Calu3 (cell line): ENCODE measurements at regions not wholly inside any gene's neighbourhood (a gene's known extent, or its start where the extent isn't known, plus 50 kb on each side); places are given as distances from the start of the nearest gene placed in this dataset.

Source experiments
- BruUV-seq: library from RNA; stranded (reverse); fragments of 400-500 nt; replicated peaks from 2 replicates; lab custom pipeline; 2021; lab: Mats Ljungman, UMichigan
- CTCF ChIA-PET: fragments of 300-600 bp; sonication (Branson Sonifier 250); formaldehyde crosslinking; loops from one replicate; lab custom pipeline; 2022; ENCODE audit warnings: antibody characterized with exemption; lab: Charles Lee
- DNase-seq: peaks from one replicate; pipeline ENCODE4 v3.0.0; 2022
- H3K27ac Mint-ChIP-seq: one replicate; pipeline ENCODE4 v1.8.0; 2022; ENCODE audit warnings: mixed read lengths; ENCODE audit not compliant: unreplicated experiment
- H3K27me3 Mint-ChIP-seq: one replicate; pipeline ENCODE4 v1.8.0; 2022; ENCODE audit warnings: mixed read lengths; ENCODE audit not compliant: unreplicated experiment
- H3K36me3 Mint-ChIP-seq: one replicate; pipeline ENCODE4 v1.8.0; 2022; ENCODE audit warnings: mild to moderate bottlenecking, moderate library complexity, mixed read lengths; ENCODE audit not compliant: insufficient read depth, unreplicated experiment
- H3K4me1 Mint-ChIP-seq: one replicate; pipeline ENCODE4 v1.8.0; 2022; ENCODE audit warnings: mild to moderate bottlenecking, low read depth, mixed read lengths; ENCODE audit not compliant: unreplicated experiment
- H3K4me3 Mint-ChIP-seq: one replicate; pipeline ENCODE4 v1.8.0; 2022; ENCODE audit warnings: mild to moderate bottlenecking, low read depth, moderate library complexity, mixed read lengths; ENCODE audit not compliant: unreplicated experiment
- H3K9me3 Mint-ChIP-seq: one replicate; pipeline ENCODE4 v1.8.0; 2022; ENCODE audit warnings: low read depth, mixed read lengths; ENCODE audit not compliant: unreplicated experiment
- intact Hi-C: fragments of 100-400 bp; cut with micrococcal nuclease; formaldehyde crosslinking; loops from one replicate; pipeline ENCODE4 v1.10.0; 2022; ENCODE audit not compliant: unreplicated experiment
- TF ChIP-seq, protein P1 (sequence below): fragments of 200-600 bp; IDR thresholded peaks from one replicate; pipeline ENCODE4 v1.8.0; 2022; ENCODE audit warnings: antibody characterized with exemption; ENCODE audit not compliant: unreplicated experiment

DNA sequence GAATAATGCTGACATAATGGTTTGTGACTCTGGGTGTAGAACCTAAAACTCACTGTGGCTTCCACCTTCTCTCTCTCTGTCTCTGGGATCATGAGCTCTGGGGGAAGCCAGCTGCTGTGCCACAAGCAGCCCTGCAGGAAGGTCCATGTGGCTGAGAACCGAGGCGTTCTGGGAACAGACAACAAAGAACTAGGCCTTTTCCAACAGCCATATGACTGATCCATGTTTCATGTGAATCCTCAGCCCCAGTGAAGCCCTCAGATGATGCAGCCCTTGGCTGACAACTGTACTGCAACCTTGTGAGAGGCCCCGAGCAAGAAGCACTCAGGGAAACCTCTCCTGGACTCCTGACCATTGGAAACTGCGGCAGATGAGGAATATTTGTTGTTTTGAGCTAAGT is 56.6 kb downstream of the HLA-G start:
- CTCF ChIA-PET: no interaction called here
- no peak overlapping the region for H3K4me3 Mint-ChIP-seq

DNA sequence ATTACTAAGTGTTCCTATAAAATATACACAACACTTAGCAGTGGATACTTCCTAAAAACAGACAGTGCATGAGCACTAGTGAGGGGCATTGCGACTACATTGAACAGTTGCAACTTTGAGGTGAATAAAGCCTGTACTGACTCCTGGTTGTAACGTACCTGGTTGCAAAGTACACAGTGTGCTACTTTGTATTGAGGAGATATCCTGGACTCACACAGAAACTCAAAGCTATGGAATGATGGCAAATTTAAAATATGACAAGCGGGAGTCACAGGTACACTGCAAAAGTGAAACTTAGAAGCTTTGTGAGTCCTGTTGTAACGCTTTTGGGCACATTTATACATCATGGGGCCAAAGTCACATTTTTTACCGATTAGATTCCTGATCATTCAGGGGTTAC is 55.6 kb upstream of the HLA-A start:
- no peak overlapping the region for H3K27ac Mint-ChIP-seq
- no peak for DNase-seq
- TF ChIP-seq, protein P1, sequence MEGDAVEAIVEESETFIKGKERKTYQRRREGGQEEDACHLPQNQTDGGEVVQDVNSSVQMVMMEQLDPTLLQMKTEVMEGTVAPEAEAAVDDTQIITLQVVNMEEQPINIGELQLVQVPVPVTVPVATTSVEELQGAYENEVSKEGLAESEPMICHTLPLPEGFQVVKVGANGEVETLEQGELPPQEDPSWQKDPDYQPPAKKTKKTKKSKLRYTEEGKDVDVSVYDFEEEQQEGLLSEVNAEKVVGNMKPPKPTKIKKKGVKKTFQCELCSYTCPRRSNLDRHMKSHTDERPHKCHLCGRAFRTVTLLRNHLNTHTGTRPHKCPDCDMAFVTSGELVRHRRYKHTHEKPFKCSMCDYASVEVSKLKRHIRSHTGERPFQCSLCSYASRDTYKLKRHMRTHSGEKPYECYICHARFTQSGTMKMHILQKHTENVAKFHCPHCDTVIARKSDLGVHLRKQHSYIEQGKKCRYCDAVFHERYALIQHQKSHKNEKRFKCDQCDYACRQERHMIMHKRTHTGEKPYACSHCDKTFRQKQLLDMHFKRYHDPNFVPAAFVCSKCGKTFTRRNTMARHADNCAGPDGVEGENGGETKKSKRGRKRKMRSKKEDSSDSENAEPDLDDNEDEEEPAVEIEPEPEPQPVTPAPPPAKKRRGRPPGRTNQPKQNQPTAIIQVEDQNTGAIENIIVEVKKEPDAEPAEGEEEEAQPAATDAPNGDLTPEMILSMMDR: no peak
- peaks cover 15% of the 10 kb centered on the region for H3K36me3 Mint-ChIP-seq
- BruUV-seq: TSS peak; percentile 65
- no peaks in the 10 kb centered on the region for H3K27me3 Mint-ChIP-seq
- intact Hi-C loops: no loop called here
- peaks cover 9% of the 10 kb centered on the region for H3K4me1 Mint-ChIP-seq
- CTCF ChIA-PET: interaction anchor here (0.6 kb wide), 2 partner anchors 24 to 99 kb away, joined by 3 read pairs; no protein-coding TSS in a partner anchor
- H3K4me3 Mint-ChIP-seq: peak overlapping the region; percentile 79
- no peaks in the 10 kb centered on the region for H3K9me3 Mint-ChIP-seq

More for the DNA sequence above, 56.6 kb downstream of the HLA-G start:
- BruUV-seq: no TSS peak
- Mint-ChIP-seq H3K27ac (no peak overlapping the region), H3K36me3 (peaks cover 15% of the 10 kb centered on the region), H3K9me3 (no peaks in the 10 kb centered on the region), H3K27me3 (no peaks in the 10 kb centered on the region), H3K4me1 (peaks cover 9% of the 10 kb centered on the region)
- DNase-seq: no peak
- intact Hi-C loops: no loop called here
- TF ChIP-seq, protein P1: no peak

DNA sequence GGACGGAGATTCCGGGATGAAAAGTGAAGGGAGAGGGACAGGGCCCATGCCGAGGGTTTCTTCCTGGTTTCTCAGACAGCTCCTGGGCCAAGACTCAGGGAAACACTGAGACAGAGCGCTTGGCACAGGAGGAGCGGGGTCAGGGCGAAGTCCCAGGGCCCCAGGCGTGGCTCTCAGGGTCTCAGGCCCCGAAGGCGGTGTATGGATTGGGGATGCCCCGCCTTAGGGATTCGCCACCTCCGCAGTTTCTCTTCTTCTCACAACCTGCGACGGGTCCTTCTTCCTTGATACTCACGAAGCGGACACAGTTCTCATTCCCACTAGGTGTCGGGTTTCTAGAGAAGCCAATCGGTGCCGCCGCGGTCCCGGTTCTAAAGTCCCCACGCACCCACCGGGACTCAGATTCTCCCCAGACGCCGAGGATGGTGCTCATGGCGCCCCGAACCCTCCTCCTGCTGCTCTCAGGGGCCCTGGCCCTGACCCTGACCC is 55.0 kb upstream of the HLA-A start:
- peaks cover 9% of the 10 kb centered on the region for H3K4me1 Mint-ChIP-seq
- peak overlapping the region; percentile 79 for H3K4me3 Mint-ChIP-seq
- peak; percentile 33 for DNase-seq
- H3K9me3 Mint-ChIP-seq: no peaks in the 10 kb centered on the region
- TF ChIP-seq, protein P1: no peak
- no peaks in the 10 kb centered on the region for H3K27me3 Mint-ChIP-seq
- intact Hi-C loops: no loop called here
- no TSS peak for BruUV-seq
- CTCF ChIA-PET: no interaction called here
- peaks cover 15% of the 10 kb centered on the region for H3K36me3 Mint-ChIP-seq
- H3K27ac Mint-ChIP-seq: peak overlapping the region; percentile 52

DNA sequence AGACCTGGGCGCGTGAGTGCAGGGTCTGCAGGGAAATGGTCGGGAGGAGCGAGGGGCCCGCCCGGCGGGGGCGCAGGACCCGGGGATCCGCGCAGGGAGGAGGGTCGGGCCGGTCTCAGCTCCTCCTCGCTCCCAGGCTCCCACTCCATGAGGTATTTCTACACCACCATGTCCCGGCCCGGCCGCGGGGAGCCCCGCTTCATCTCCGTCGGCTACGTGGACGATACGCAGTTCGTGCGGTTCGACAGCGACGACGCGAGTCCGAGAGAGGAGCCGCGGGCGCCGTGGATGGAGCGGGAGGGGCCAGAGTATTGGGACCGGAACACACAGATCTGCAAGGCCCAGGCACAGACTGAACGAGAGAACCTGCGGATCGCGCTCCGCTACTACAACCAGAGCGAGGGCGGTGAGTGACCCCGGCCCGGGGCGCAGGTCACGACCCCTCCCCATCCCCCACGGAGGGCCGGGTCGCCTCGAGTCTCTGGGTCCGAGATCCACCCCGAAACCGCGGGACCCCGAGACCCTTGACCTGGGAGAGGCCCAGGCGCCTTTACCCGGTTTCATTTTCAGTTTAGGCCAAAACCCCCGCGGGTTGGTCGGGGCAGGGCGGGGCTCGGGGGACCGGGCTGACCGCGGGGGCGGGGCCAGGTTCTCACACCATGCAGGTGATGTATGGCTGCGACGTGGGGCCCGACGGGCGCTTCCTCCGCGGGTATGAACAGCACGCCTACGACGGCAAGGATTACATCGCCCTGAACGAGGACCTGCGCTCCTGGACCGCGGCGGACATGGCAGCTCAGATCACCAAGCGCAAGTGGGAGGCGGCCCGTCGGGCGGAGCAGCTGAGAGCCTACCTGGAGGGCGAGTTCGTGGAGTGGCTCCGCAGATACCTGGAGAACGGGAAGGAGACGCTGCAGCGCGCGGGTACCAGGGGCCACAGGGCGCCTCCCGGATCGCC is 54.2 kb upstream of the HLA-A start:
- CTCF ChIA-PET: no interaction called here
- TF ChIP-seq, protein P1: no peak
- no peaks in the 10 kb centered on the region for H3K27me3 Mint-ChIP-seq
- no TSS peak for BruUV-seq
- H3K9me3 Mint-ChIP-seq: no peaks in the 10 kb centered on the region
- peaks cover 9% of the 10 kb centered on the region for H3K4me1 Mint-ChIP-seq
- H3K36me3 Mint-ChIP-seq: peaks cover 15% of the 10 kb centered on the region
- intact Hi-C loops: no loop called here
- peak; percentile 77 for DNase-seq
- H3K4me3 Mint-ChIP-seq: peak overlapping the region; percentile 79
- H3K27ac Mint-ChIP-seq: peak overlapping the region; percentile 52
